ENCODE measurements at regions not wholly inside any gene's neighbourhood (a gene's known extent, or its start where the extent isn't known, plus 50 kb on each side); places are given as distances from the start of the nearest gene placed in this dataset.

DNA sequence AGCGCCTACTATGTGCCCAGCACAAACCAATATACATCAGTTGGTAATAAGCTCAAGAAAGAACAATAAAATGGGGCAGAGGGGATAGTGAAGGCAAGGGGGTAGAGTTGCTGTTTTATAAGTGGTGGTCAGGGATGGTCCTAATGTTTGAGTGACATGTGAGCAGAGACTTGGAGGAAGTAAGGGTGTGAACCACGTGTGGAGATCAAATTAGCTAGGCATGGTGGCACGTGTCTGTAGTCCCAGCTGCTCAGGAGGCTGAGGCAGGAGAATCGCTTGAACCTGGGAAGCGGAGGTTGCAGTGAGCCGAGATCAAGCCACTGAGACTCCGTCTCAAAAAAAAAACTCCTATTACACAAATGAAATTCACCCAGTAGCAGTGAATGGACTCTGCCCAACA lies 56.5 kb downstream of the IRX6 start:
- TF ChIP-seq, protein P1, sequence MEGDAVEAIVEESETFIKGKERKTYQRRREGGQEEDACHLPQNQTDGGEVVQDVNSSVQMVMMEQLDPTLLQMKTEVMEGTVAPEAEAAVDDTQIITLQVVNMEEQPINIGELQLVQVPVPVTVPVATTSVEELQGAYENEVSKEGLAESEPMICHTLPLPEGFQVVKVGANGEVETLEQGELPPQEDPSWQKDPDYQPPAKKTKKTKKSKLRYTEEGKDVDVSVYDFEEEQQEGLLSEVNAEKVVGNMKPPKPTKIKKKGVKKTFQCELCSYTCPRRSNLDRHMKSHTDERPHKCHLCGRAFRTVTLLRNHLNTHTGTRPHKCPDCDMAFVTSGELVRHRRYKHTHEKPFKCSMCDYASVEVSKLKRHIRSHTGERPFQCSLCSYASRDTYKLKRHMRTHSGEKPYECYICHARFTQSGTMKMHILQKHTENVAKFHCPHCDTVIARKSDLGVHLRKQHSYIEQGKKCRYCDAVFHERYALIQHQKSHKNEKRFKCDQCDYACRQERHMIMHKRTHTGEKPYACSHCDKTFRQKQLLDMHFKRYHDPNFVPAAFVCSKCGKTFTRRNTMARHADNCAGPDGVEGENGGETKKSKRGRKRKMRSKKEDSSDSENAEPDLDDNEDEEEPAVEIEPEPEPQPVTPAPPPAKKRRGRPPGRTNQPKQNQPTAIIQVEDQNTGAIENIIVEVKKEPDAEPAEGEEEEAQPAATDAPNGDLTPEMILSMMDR (IDR thresholded peaks at IDR 0.05; ENCODE audit: insufficient read depth, low read length, severe bottlenecking) = no peak
- H3K4me3 ChIP-seq (ENCODE audit: low read depth, low read length) = no peak overlapping the region
- no peak for FAIRE-seq
- H3K27me3 ChIP-seq (ENCODE audit: control insufficient read depth, insufficient read depth, low read length) = no peaks in the 10 kb centered on the region
- H3K36me3 ChIP-seq (ENCODE audit: control insufficient read depth, insufficient read depth, low read length) = no peaks in the 10 kb centered on the region
- DNase-seq (ENCODE audit: low read depth) = no peak

DNA sequence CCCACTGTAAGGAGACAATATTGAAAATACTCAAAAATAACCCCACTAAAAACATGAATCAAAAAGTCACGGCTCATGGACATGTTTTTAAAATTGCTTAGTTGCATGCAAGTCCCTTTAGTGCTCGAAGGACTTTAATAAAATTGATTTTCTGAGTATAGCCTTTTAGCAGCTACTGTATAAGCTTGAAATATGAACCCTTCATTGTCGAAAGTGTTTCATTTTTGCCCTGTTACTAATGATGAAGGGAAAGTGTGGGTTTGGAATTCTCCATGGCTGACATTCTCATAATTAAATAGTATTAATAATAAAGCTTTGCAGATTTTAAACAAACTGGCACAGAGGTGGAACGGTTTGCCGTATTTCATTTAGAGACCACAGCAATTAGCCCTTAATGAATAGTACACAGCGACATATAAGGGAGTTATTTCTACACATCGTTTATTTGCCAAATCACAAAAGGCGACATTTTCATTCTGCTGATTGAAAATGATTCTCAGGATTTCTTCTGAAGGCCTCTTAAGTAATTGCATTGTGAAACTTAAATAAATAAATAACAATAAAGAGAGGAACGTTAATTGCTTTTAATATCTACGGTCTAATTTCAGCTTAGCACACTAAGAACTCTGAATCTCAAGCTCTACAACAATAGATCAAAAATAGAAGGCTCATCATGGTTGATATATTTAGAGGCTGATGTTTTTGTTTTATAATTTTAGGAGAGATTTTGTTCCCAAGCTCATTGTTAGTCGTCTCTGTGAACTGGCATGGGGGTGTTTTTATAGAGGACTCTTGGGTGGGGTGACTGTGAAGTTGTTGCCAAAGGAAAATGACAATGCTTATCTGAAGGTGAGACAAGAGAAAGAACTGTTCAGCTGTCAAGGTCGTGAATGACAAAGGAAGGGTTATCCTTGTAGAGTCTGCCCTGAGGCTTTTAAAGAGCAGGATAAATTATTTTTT lies 60.6 kb downstream of the IRX6 start:
- TF ChIP-seq, protein P1 (IDR thresholded peaks at IDR 0.05; ENCODE audit: insufficient read depth, low read length, severe bottlenecking) = no peak
- DNase-seq (ENCODE audit: low read depth) (no peak), FAIRE-seq (no peak)
- no peaks in the 10 kb centered on the region for H3K36me3 ChIP-seq (ENCODE audit: control insufficient read depth, insufficient read depth, low read length)
- H3K4me3 ChIP-seq (ENCODE audit: low read depth, low read length) = no peak overlapping the region
- no peaks in the 10 kb centered on the region for H3K27me3 ChIP-seq (ENCODE audit: control insufficient read depth, insufficient read depth, low read length)

DNA sequence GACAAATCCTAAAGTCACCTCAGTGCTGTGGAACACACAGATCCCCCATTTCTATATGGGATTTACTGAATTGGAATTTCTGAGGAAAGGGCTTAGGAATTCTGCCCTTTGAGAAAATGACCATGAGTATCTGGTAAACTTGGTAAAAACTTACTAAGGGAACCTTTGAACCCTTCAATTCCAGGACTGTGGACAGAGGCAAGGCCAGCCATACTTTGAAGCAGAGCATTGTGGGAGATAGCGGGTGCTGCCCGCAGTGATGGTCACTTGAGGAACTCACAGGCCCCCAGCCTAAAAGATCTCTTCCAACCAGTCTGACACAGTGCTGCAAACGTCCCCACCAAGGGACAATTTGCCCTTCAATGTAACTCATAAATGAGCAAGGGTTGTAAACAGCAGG lies 61.4 kb downstream of the IRX6 start:
- DNase-seq (ENCODE audit: low read depth) (no peak), FAIRE-seq (no peak)
- Histone ChIP-seq H3K36me3 (ENCODE audit: control insufficient read depth, insufficient read depth, low read length) (no peaks in the 10 kb centered on the region), H3K27me3 (ENCODE audit: control insufficient read depth, insufficient read depth, low read length) (no peaks in the 10 kb centered on the region), H3K4me3 (ENCODE audit: low read depth, low read length) (no peak overlapping the region)
- TF ChIP-seq, protein P1 (IDR thresholded peaks at IDR 0.05; ENCODE audit: insufficient read depth, low read length, severe bottlenecking) = no peak

DNA sequence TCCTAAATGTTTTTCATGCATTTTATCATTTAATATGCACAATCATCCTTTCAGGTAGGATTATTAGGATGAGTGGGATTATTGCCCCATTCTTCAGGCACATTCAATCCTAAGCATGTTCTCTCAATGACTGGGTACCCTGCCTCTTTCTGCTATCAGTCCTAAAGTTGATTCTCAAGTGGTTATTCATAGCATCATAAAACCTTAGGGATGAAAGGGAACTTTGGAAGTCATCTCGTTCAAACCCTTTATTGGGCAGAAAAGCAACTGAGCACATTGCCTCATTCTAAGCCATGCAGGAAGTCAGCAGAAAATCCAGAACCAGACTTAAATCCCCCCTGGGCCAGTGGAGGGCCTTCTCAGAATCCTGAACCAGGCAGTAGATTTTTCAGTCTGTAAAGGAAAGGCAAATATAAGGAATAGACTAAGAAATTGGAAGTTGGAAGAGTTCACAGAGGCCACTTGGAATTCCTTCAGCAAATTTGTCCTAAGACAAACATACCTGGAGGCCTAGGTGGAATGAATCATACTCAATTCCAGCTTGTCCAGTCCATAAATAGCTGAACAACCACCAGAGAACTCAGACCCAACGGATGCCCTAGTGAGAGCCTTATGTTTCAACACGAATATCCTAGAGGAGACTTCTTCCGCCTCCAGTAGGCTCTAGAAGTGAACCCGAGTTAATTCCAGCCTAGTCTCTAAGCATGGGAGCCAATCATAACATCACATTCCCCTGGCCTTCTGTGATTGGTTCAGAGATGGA lies 62.7 kb downstream of the IRX6 start:
- DNase-seq (ENCODE audit: low read depth) (peak; percentile 88), FAIRE-seq (no peak)
- Histone ChIP-seq H3K36me3 (ENCODE audit: control insufficient read depth, insufficient read depth, low read length) (no peaks in the 10 kb centered on the region), H3K4me3 (ENCODE audit: low read depth, low read length) (no peak overlapping the region), H3K27me3 (ENCODE audit: control insufficient read depth, insufficient read depth, low read length) (no peaks in the 10 kb centered on the region)
- TF ChIP-seq, protein P1 (IDR thresholded peaks at IDR 0.05; ENCODE audit: insufficient read depth, low read length, severe bottlenecking) = no peak

DNA sequence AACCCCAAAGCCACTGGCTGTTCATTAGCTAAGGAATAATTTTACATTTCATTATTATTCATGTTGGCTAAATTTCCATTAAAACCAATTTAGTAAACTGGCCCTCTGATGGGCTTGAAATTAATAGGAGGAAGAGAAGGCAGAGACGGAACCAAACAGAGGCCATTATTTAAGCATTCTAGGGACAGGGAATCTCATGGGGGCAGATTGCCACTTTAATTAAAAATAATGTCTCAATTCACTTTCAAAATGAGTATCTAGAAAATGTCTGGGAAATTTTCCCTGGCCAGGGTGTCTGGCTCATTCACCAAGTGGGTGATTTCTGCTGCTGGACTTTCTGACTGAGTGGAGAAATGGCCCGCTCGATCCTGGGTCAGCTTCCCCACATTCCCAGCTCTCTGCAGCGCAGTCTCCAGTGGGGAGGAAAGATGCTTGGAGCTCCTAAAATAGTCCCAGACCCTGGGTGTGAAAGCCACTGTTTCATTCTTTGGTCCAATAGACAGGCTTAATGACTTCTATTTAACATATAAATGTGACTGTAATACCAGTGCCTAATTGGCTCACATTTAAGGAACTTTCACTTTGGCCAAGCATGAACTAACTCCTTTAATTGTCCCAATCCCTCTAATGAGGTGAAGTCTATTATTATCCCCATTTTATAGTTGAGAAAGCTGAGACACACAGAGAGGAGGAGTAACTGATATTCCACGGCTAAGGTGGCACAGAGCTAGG lies 64.3 kb downstream of the IRX6 start:
- no peaks in the 10 kb centered on the region for H3K27me3 ChIP-seq (ENCODE audit: control insufficient read depth, insufficient read depth, low read length)
- no peaks in the 10 kb centered on the region for H3K36me3 ChIP-seq (ENCODE audit: control insufficient read depth, insufficient read depth, low read length)
- no peak overlapping the region for H3K4me3 ChIP-seq (ENCODE audit: low read depth, low read length)
- DNase-seq (ENCODE audit: low read depth) = no peak
- TF ChIP-seq, protein P1 (IDR thresholded peaks at IDR 0.05; ENCODE audit: insufficient read depth, low read length, severe bottlenecking) = no peak
- FAIRE-seq = no peak

Measured in bronchial epithelial cell (primary cell).